H1 (cell line): ENCODE measurements at regions not wholly inside any gene's neighbourhood (a gene's known extent, or its start where the extent isn't known, plus 50 kb on each side); places are given as distances from the start of the nearest gene placed in this dataset.

Experiments used
- CTCF ChIP-seq, 3 experiments: IDR thresholded peaks; 1 replicate in 2 of 3; 2 replicates in 1 of 3; pipeline versions ENCODE4 v1.5.1 to v1.6.1; 2011; ENCODE audit warnings: low read length in 3 of 3, mild to moderate bottlenecking in 3 of 3, inconsistent platforms in 2 of 3, low read depth in 1 of 3, moderate library complexity in 1 of 3; ENCODE audit not compliant: insufficient read depth in 1 of 3; ENCODE audit errors: control extremely low read depth in 1 of 3
- GABPA ChIP-seq: IDR thresholded peaks from 2 replicates; pipeline ENCODE4 v1.6.1; 2011; ENCODE audit warnings: mild to moderate bottlenecking, low read length, moderate library complexity, borderline replicate concordance; ENCODE audit not compliant: insufficient read depth
- MAFK ChIP-seq: IDR thresholded peaks from 2 replicates; pipeline ENCODE4 v1.6.1; 2012; ENCODE audit warnings: low read depth, mild to moderate bottlenecking, improper control_type of control experiment, low read length
- POU5F1 ChIP-seq: IDR thresholded peaks from 2 replicates; pipeline ENCODE4 v1.6.1; 2011; ENCODE audit warnings: low read depth, mild to moderate bottlenecking, low read length, moderate library complexity
- RAD21 ChIP-seq, 2 experiments: IDR thresholded peaks in 1 of 2; conservative IDR thresholded peaks in 1 of 2; 2 replicates each; pipeline ENCODE4 v1.6.1; 2011; ENCODE audit warnings: low read depth in 2 of 2, low read length in 2 of 2, improper control_type of control experiment in 1 of 2, inconsistent platforms in 1 of 2, mild to moderate bottlenecking in 1 of 2, moderate library complexity in 1 of 2
- SAP30 ChIP-seq: fragments of 300-600 bp; sonication (generic); IDR thresholded peaks from 2 replicates; pipeline ENCODE4 v1.7.1; 2012; ENCODE audit warnings: low read length, moderate library complexity, mild to moderate bottlenecking, inconsistent platforms; ENCODE audit not compliant: insufficient read depth, insufficient replicate concordance

GRCh38 chr17:79370126-79370525, 240.7 kb downstream of the RBFOX3 start (continued):
- TF ChIP-seq CTCF (IDR thresholded peaks at IDR 0.05; ENCODE audit: control extremely low read depth in 1 of 3, insufficient read depth in 1 of 3, low read depth in 1 of 3, low read length in 3 of 3) (no peak), RAD21 (IDR thresholded peaks at IDR 0.05 in 1 of 2, conservative IDR thresholded peaks at IDR 0.05 in 1 of 2; ENCODE audit: low read depth in 2 of 2, low read length in 2 of 2) (no peak), POU5F1 (no peak), MAFK (no peak), SAP30 (no peak), GABPA (no peak)
- TF ChIP-seq, all 59 proteins: peak for 0
